ENCODE measurements at regions not wholly inside any gene's neighbourhood (a gene's known extent, or its start where the extent isn't known, plus 50 kb on each side); places are given as distances from the start of the nearest gene placed in this dataset.

GRCh38 chr6:25177500-25178028 lies 101.6 kb upstream of the CARMIL1 start:
- Histone ChIP-seq H3K4me2 (ENCODE audit: control insufficient read depth, insufficient read depth) (no peak overlapping the region), H3K27ac (ENCODE audit: control insufficient read depth, insufficient read depth) (no peak overlapping the region), H3K9me3 (replicated peaks; ENCODE audit: control insufficient read depth, insufficient read depth, low read length) (no peaks in the 10 kb centered on the region), H2AFZ (ENCODE audit: control insufficient read depth, low read depth, low read length) (no peak overlapping the region), H4K20me1 (ENCODE audit: control insufficient read depth, insufficient read depth) (no peaks in the 10 kb centered on the region), H3K27me3 (replicated peaks in 1 of 2; ENCODE audit: control insufficient read depth in 2 of 2, insufficient read depth in 2 of 2, low read length in 1 of 2) (no peaks in the 10 kb centered on the region; a peak in 1 of 4 replicates), H3K4me3 (no peak overlapping the region), H3K36me3 (ENCODE audit: control insufficient read depth in 2 of 2, insufficient read depth in 2 of 2, low read length in 1 of 2) (no peaks in the 10 kb centered on the region), H3K9ac (ENCODE audit: control insufficient read depth, insufficient read depth, low read length) (no peak overlapping the region), H3K79me2 (ENCODE audit: control insufficient read depth, insufficient read depth, low read length) (no peaks in the 10 kb centered on the region), H3K4me1 (ENCODE audit: control insufficient read depth, insufficient read depth, low read length) (no peaks in the 10 kb centered on the region)
- DNase-seq (ENCODE audit: low read depth, low spot score): no peak
- WGBS (ENCODE audit: insufficient coverage, insufficient replicate concordance, low lambda C conversion rate, missing lambda C conversion rate): 65% methylated on average over 1 of the region's 1 CpG
- TF ChIP-seq SREBF2 (IDR thresholded peaks at IDR 0.05; ENCODE audit: low read length) (no peak), MYC (IDR thresholded peaks at IDR 0.05; ENCODE audit: insufficient read depth, insufficient read length, insufficient replicate concordance, low read length, severe bottlenecking) (no peak), CEBPZ (IDR thresholded peaks at IDR 0.05; ENCODE audit: low read depth, low read length) (no peak), KAT2A (conservative IDR thresholded peaks at IDR 0.05; ENCODE audit: control insufficient read depth, low read depth, low read length) (no peak), ZNF217 (IDR thresholded peaks at IDR 0.05) (no peak), USF1 (IDR thresholded peaks at IDR 0.05; ENCODE audit: borderline replicate concordance, extremely low read length, insufficient read depth, low read depth, low read length) (no peak), GABPA (IDR thresholded peaks at IDR 0.05; ENCODE audit: low read depth) (no peak), ZNF622 (IDR thresholded peaks at IDR 0.05) (no peak), BCL11A (IDR thresholded peaks at IDR 0.05; ENCODE audit: low read depth, low read length) (no peak)
- FAIRE-seq: no peak
- SMC1A ChIA-PET (ENCODE audit: uncharacterized antibody, unreplicated experiment): interaction anchor here (1.0 kb wide), 1 partner anchor 88 kb away, joined by 4 read pairs; no protein-coding TSS in a partner anchor
- intact Hi-C loops (cut with micrococcal nuclease; ENCODE audit: unreplicated experiment): no loop called here
- POLR2A ChIA-PET: no interaction called here
- ATAC-seq: no peak
- BruUV-seq (replicated peaks): no TSS peak
- RAD21 ChIA-PET (ENCODE audit: unreplicated experiment): interaction anchor here (1.0 to 1.4 kb wide), 2 partner anchors 30 to 151 kb away, joined by 3 to 4 read pairs; no protein-coding TSS in a partner anchor
- in situ Hi-C loops (cut with MboI): no loop called here
- CTCF ChIA-PET: interaction anchor here (0.5 to 3.4 kb wide), 6 partner anchors 39 to 297 kb away, joined by 3 to 15 read pairs (median 4); no protein-coding TSS in a partner anchor

Data from GM12878 (cell line).